RWPE2 (cell line): ENCODE measurements at regions not wholly inside any gene's neighbourhood (a gene's known extent, or its start where the extent isn't known, plus 50 kb on each side); places are given as distances from the start of the nearest gene placed in this dataset.
"Not testable (repeated sequence)": the region's sequence is repeated elsewhere in the genome, so short reads cannot be mapped to it uniquely, and the experiment has no call there.

Experiments
- ATAC-seq: fragments of 200-7000 bp; cut with Tn5 transposase; 3 replicates; pipeline ENCODE4 v1.9.1; 2021; ENCODE audit warnings: low read depth
- DNase-seq: peaks from one replicate; pipeline ENCODE4 v3.0.0-alpha.2; 2020; ENCODE audit warnings: low spot score
- H3K27ac ChIP-seq: fragments of 450-650 bp; 2 replicates; pipeline ENCODE4 v1.5.1; 2017; ENCODE audit warnings: mild to moderate bottlenecking; ENCODE audit not compliant: poor library complexity, severe bottlenecking
- H3K27me3 ChIP-seq: fragments of 250-450 bp; sonication (Bioruptor Pico); 2 replicates; pipeline ENCODE4 v1.5.1; 2021; ENCODE audit warnings: mild to moderate bottlenecking, moderate library complexity; ENCODE audit not compliant: insufficient read depth, poor library complexity, severe bottlenecking
- H3K36me3 ChIP-seq: fragments of 250-450 bp; sonication (Bioruptor Pico); 2 replicates; pipeline ENCODE4 v1.5.1; 2020; ENCODE audit warnings: low read depth, mild to moderate bottlenecking, moderate library complexity
- H3K4me1 ChIP-seq: fragments of 250-450 bp; sonication (Bioruptor Pico); 2 replicates; pipeline ENCODE4 v1.5.1; 2021; ENCODE audit warnings: mild to moderate bottlenecking, moderate library complexity; ENCODE audit not compliant: insufficient read depth, poor library complexity, severe bottlenecking
- H3K4me3 ChIP-seq: fragments of 250-450 bp; sonication (Bioruptor Pico); 2 replicates; pipeline ENCODE4 v1.5.1; 2021; ENCODE audit warnings: mild to moderate bottlenecking, moderate library complexity; ENCODE audit not compliant: severe bottlenecking
- H3K9me3 ChIP-seq: fragments of 250-450 bp; sonication (Bioruptor Pico); 2 replicates; pipeline ENCODE4 v1.5.1; 2021; ENCODE audit warnings: mild to moderate bottlenecking, moderate library complexity; ENCODE audit not compliant: severe bottlenecking
- TF ChIP-seq, protein P1 (sequence below): fragments of 450-650 bp; IDR thresholded peaks from one replicate; pipeline ENCODE4 v1.5.1; 2017; ENCODE audit warnings: mild to moderate bottlenecking, moderate library complexity; ENCODE audit not compliant: poor library complexity, severe bottlenecking

DNA sequence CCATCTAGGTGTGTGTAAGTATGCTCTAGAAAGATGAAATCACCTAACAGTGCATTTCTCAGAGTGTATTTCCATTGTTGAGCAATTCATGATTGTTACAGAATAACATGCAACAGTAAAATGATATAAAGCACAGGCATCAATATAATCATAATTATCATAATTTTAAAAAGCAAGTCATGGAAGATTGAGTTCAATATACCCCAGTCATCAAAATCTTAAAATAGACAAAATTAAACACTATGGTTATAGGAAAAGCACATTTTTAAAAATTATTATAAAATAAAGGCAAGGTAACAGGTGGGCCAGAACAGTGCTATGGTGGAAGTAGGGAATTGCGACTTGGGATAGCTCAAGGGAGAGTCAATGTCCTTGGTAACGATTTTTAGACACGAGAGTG lies 555.4 kb upstream of the VRK2 start:
- peaks cover 6% of the 10 kb centered on the region for H3K4me1 ChIP-seq
- H3K36me3 ChIP-seq: no peaks in the 10 kb centered on the region
- no peaks in the 10 kb centered on the region for H3K27me3 ChIP-seq
- ATAC-seq: no peak
- TF ChIP-seq, protein P1, sequence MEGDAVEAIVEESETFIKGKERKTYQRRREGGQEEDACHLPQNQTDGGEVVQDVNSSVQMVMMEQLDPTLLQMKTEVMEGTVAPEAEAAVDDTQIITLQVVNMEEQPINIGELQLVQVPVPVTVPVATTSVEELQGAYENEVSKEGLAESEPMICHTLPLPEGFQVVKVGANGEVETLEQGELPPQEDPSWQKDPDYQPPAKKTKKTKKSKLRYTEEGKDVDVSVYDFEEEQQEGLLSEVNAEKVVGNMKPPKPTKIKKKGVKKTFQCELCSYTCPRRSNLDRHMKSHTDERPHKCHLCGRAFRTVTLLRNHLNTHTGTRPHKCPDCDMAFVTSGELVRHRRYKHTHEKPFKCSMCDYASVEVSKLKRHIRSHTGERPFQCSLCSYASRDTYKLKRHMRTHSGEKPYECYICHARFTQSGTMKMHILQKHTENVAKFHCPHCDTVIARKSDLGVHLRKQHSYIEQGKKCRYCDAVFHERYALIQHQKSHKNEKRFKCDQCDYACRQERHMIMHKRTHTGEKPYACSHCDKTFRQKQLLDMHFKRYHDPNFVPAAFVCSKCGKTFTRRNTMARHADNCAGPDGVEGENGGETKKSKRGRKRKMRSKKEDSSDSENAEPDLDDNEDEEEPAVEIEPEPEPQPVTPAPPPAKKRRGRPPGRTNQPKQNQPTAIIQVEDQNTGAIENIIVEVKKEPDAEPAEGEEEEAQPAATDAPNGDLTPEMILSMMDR: no peak
- no peaks in the 10 kb centered on the region for H3K9me3 ChIP-seq
- DNase-seq: no peak
- no peak overlapping the region for H3K4me3 ChIP-seq
- H3K27ac ChIP-seq: no peak overlapping the region

DNA sequence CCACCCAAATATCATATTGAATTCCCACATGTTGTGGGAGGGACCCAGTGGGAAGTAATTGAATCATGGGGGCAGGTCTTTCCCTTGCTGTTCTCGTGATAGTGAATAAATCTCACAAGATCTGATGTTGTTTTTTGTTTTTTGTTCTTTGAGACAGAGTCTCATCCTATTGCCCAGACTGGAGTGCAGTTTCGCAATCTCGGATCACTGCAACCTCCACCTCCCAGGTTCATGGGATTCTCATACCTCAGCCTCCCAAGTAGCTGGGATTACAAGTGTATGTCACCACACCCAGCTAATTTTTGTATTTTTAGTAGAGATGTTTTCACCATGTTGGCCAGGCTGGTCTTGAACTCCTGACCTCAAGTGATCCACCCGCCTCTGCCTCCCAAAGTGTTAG lies 552.6 kb upstream of the VRK2 start:
- H3K27ac ChIP-seq, H3K4me3 ChIP-seq, DNase-seq, ATAC-seq, H3K9me3 ChIP-seq, H3K36me3 ChIP-seq, H3K27me3 ChIP-seq, H3K4me1 ChIP-seq: not testable (repeated sequence)

DNA sequence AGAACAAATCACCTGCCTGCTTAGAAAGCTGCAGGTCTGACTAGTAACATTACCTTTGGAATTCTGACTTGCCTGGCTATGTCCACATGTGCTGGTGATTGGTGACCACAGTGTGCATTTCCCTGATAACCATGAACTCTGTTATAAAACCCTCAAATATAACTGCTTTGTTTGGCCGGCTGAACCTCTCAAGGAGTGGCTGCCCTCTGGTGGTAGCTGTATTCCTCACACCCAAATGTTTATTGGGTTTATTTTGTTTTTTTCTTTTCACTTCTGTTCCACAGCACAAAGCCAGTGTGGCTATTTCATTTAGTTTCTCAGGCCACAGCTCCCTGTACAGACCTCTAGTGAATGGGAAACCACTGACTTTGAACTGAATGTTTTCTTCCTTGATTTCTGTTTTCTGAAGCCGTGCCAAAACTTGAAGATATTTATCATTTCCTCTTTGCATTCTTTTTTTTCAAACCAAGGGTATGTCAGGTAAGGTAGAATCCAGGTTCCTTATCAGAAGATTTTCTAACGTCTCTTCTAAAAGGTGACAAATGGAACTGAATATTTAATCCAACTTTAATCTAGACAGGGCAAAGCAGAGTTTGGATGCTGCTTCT lies 549.0 kb upstream of the VRK2 start:
- TF ChIP-seq, protein P1: peak; percentile 91
- H3K27ac ChIP-seq: no peak overlapping the region
- no peak for DNase-seq
- no peaks in the 10 kb centered on the region for H3K27me3 ChIP-seq
- H3K4me1 ChIP-seq: no peaks in the 10 kb centered on the region
- no peaks in the 10 kb centered on the region for H3K9me3 ChIP-seq
- ATAC-seq: peak; percentile 57; the same call in 1 of the 3 replicates
- no peak overlapping the region for H3K4me3 ChIP-seq
- H3K36me3 ChIP-seq: no peaks in the 10 kb centered on the region

DNA sequence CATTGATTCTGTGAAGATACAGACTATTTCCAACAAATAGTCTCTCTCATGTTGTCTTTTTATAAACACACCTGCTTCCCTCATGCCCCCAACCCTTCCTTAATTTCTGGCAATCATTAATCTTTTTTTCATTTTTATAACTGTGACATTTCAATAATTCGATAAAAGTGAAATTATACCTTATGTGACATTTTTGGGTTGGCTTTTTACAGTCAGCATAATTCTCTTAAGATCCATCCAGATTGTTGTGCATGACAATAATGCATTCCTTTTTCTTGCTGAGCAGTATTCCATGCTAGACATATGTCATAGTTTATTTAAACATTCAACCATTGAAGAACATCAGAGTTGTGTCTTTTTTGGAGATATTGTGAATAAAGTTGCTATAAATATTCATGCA lies 541.8 kb upstream of the VRK2 start:
- H3K4me3 ChIP-seq: no peak overlapping the region
- no peak overlapping the region for H3K27ac ChIP-seq
- TF ChIP-seq, protein P1: no peak
- no peaks in the 10 kb centered on the region for H3K36me3 ChIP-seq
- H3K4me1 ChIP-seq: no peaks in the 10 kb centered on the region
- no peaks in the 10 kb centered on the region for H3K9me3 ChIP-seq
- DNase-seq: no peak
- ATAC-seq: no peak
- no peaks in the 10 kb centered on the region for H3K27me3 ChIP-seq

DNA sequence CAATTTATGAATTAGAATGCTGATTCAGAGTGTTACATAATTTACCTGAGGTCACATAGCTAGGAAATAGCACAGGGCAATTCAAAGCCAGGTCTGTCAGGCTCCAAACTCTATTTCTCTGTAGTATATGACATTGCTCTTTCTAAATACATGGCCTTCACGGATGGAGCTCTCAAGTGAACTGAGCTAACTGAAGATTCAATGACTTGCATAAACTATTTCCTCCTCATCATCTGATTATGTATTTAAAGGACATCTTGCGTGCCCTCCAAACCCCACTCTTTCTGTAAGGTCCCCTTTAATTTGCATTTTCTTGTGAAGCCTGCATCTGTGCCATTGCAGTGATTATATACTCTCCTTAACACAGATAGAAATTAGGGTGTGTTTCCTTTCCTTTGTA lies 537.4 kb upstream of the VRK2 start:
- H3K9me3 ChIP-seq: no peaks in the 10 kb centered on the region
- H3K27me3 ChIP-seq: no peaks in the 10 kb centered on the region
- no peak for ATAC-seq
- no peaks in the 10 kb centered on the region for H3K4me1 ChIP-seq
- H3K36me3 ChIP-seq: no peaks in the 10 kb centered on the region
- H3K4me3 ChIP-seq: no peak overlapping the region
- H3K27ac ChIP-seq: no peak overlapping the region
- TF ChIP-seq, protein P1: no peak
- no peak for DNase-seq
